GM10266 (cell line): ENCODE measurements at regions not wholly inside any gene's neighbourhood (a gene's known extent, or its start where the extent isn't known, plus 50 kb on each side); places are given as distances from the start of the nearest gene placed in this dataset.

Experiments
- DNase-seq: peaks from one replicate; pipeline ENCODE4 v3.0.0; 2012; ENCODE audit errors: extremely low spot score
- CTCF ChIP-seq: IDR thresholded peaks from 2 replicates; pipeline ENCODE4 v1.5.1; 2012; ENCODE audit warnings: mild to moderate bottlenecking, low read depth; ENCODE audit not compliant: control insufficient read depth, insufficient read depth; ENCODE audit errors: missing control alignments

GRCh38 chr9:1723522-1724015 is 291.6 kb upstream of the SMARCA2 start:
- TF ChIP-seq CTCF, result no peak
- no peak for DNase-seq

GRCh38 chr9:1726993-1727759 is 288.0 kb upstream of the SMARCA2 start:
- peak; percentile 29 for TF ChIP-seq CTCF
- peak; percentile 10 for DNase-seq

GRCh38 chr9:1729631-1730030 is 285.5 kb upstream of the SMARCA2 start:
- TF ChIP-seq CTCF, result no peak
- no peak for DNase-seq

- TF ChIP-seq CTCF, result peak; percentile 52
- DNase-seq, result peak; percentile 25
Observed at GRCh38 chr9:1732670-1733069, 282.5 kb upstream of the SMARCA2 start.

- no peak for DNase-seq
- TF ChIP-seq CTCF, result no peak
Observed at GRCh38 chr9:1738511-1739100, 276.5 kb upstream of the SMARCA2 start.

GRCh38 chr9:1743121-1743960 is 271.8 kb upstream of the SMARCA2 start:
- no peak for DNase-seq

More at GRCh38 chr9:1743121-1743960, 271.8 kb upstream of the SMARCA2 start:
- no peak for TF ChIP-seq CTCF
